ENCODE measurements at regions not wholly inside any gene's neighbourhood (a gene's known extent, or its start where the extent isn't known, plus 50 kb on each side); places are given as distances from the start of the nearest gene placed in this dataset.

DNA sequence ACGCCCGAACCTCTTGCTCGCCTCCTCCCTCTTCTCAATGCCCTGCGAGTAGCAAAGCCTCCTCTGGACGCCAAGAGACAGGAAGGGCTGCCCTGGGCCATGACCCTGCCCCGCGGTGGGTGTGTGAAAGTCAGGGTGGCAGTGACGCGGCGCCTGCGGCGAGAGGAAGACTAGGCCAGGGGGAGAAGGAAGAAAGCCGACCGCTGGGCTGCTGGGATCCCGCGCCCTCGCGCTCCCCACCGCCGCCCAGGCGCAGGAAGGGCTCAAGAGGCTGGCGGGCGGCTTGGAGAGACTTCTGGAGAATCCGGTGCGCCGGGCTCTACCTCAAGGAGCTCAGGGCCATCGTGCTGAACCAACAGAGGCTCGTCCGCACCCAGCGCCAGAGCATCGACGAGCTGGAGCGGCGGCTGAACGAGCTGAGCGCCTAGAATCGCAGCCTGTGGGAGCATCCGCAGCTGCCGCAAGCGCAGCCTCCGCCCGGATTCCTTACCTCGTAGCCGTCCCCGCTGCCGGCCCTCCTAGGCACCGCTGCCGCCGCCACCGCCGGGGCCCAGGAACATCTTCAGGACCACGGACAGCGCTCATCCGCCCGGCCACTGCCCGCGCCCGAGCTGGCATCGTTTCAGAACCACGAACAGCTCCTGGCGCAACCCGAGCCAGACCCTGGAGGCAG is 105.0 kb upstream of the PRB2 start (continued):
- TF ChIP-seq ARHGAP35 (IDR thresholded peaks at IDR 0.05; ENCODE audit: partially characterized antibody) (no peak), ZNF24 (IDR thresholded peaks at IDR 0.05) (no peak), ZNF707 (CRISPR knock-in tag; conservative IDR thresholded peaks at IDR 0.05) (no peak), ARID2 (IDR thresholded peaks at IDR 0.05) (no peak), ZNF75A (CRISPR knock-in tag; IDR thresholded peaks at IDR 0.05) (no peak), POLR2A (conservative IDR thresholded peaks at IDR 0.05) (no peak), SMC3 (conservative IDR thresholded peaks at IDR 0.05; ENCODE audit: insufficient read depth, low read depth, low read length) (no peak), TEAD2 (tag; IDR thresholded peaks at IDR 0.05) (no peak), RB1 (IDR thresholded peaks at IDR 0.05; ENCODE audit: low read depth) (no peak), HDAC1 (IDR thresholded peaks at IDR 0.05) (no peak)
- TF ChIP-seq, protein P1, sequence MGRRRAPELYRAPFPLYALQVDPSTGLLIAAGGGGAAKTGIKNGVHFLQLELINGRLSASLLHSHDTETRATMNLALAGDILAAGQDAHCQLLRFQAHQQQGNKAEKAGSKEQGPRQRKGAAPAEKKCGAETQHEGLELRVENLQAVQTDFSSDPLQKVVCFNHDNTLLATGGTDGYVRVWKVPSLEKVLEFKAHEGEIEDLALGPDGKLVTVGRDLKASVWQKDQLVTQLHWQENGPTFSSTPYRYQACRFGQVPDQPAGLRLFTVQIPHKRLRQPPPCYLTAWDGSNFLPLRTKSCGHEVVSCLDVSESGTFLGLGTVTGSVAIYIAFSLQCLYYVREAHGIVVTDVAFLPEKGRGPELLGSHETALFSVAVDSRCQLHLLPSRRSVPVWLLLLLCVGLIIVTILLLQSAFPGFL (CRISPR knock-in tag; IDR thresholded peaks at IDR 0.05): no peak
- TF ChIP-seq, protein P2, sequence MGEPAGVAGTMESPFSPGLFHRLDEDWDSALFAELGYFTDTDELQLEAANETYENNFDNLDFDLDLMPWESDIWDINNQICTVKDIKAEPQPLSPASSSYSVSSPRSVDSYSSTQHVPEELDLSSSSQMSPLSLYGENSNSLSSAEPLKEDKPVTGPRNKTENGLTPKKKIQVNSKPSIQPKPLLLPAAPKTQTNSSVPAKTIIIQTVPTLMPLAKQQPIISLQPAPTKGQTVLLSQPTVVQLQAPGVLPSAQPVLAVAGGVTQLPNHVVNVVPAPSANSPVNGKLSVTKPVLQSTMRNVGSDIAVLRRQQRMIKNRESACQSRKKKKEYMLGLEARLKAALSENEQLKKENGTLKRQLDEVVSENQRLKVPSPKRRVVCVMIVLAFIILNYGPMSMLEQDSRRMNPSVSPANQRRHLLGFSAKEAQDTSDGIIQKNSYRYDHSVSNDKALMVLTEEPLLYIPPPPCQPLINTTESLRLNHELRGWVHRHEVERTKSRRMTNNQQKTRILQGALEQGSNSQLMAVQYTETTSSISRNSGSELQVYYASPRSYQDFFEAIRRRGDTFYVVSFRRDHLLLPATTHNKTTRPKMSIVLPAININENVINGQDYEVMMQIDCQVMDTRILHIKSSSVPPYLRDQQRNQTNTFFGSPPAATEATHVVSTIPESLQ (CRISPR knock-in tag; IDR thresholded peaks at IDR 0.05): no peak
- TF ChIP-seq, protein P3, sequence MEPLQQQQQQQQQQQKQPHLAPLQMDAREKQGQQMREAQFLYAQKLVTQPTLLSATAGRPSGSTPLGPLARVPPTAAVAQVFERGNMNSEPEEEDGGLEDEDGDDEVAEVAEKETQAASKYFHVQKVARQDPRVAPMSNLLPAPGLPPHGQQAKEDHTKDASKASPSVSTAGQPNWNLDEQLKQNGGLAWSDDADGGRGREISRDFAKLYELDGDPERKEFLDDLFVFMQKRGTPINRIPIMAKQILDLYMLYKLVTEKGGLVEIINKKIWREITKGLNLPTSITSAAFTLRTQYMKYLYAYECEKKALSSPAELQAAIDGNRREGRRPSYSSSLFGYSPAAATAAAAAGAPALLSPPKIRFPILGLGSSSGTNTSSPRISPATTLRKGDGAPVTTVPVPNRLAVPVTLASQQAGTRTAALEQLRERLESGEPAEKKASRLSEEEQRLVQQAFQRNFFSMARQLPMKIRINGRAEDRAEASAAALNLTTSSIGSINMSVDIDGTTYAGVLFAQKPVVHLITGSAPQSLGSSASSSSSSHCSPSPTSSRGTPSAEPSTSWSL (CRISPR knock-in tag; IDR thresholded peaks at IDR 0.05; ENCODE audit: borderline replicate concordance): no peak
- TF ChIP-seq, protein P4, sequence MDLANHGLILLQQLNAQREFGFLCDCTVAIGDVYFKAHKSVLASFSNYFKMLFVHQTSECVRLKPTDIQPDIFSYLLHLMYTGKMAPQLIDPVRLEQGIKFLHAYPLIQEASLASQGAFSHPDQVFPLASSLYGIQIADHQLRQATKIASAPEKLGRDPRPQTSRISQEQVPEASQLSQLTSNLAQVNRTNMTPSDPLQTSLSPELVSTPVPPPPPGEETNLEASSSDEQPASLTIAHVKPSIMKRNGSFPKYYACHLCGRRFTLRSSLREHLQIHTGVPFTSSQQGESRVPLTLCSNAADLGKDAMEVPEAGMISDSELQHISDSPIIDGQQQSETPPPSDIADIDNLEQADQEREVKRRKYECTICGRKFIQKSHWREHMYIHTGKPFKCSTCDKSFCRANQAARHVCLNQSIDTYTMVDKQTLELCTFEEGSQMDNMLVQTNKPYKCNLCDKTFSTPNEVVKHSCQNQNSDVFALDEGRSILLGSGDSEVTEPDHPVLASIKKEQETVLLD (IDR thresholded peaks at IDR 0.05): no peak
- TF ChIP-seq, protein P5, sequence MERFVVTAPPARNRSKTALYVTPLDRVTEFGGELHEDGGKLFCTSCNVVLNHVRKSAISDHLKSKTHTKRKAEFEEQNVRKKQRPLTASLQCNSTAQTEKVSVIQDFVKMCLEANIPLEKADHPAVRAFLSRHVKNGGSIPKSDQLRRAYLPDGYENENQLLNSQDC (CRISPR knock-in tag; IDR thresholded peaks at IDR 0.05): no peak
- TF ChIP-seq, protein P6, sequence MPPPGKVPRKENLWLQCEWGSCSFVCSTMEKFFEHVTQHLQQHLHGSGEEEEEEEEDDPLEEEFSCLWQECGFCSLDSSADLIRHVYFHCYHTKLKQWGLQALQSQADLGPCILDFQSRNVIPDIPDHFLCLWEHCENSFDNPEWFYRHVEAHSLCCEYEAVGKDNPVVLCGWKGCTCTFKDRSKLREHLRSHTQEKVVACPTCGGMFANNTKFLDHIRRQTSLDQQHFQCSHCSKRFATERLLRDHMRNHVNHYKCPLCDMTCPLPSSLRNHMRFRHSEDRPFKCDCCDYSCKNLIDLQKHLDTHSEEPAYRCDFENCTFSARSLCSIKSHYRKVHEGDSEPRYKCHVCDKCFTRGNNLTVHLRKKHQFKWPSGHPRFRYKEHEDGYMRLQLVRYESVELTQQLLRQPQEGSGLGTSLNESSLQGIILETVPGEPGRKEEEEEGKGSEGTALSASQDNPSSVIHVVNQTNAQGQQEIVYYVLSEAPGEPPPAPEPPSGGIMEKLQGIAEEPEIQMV (tag; conservative IDR thresholded peaks at IDR 0.05; ENCODE audit: low read depth): no peak

All from K562 (cell line).